Right forelimb (tissue), 1 donor: ENCODE measurements at regions not wholly inside any gene's neighbourhood (a gene's known extent, or its start where the extent isn't known, plus 50 kb on each side); places are given as distances from the start of the nearest gene placed in this dataset.

Source experiments
- DNase-seq: peaks from one replicate; pipeline ENCODE4 v3.0.0-alpha.2; 2018

DNA sequence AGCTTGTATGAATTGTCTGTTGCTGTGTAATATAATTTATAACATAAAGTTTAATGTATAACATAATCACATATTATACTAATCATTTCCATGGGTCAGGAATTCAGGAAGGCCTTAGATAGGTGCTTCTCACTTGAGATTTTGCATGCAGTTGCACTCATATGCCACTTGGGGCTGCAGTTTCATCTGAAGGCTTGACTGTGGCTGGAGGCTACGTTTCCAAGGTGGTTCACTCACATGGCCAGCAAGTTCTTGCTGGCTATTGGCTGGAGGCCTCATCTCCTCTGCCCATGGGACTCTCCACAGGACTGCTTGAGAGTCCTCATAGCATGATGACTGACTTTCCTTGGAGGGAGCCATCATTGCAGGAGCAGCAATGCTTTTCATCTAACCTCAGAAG, 53.4 kb upstream of the STX18 start:
- DNase-seq = no peak

DNA sequence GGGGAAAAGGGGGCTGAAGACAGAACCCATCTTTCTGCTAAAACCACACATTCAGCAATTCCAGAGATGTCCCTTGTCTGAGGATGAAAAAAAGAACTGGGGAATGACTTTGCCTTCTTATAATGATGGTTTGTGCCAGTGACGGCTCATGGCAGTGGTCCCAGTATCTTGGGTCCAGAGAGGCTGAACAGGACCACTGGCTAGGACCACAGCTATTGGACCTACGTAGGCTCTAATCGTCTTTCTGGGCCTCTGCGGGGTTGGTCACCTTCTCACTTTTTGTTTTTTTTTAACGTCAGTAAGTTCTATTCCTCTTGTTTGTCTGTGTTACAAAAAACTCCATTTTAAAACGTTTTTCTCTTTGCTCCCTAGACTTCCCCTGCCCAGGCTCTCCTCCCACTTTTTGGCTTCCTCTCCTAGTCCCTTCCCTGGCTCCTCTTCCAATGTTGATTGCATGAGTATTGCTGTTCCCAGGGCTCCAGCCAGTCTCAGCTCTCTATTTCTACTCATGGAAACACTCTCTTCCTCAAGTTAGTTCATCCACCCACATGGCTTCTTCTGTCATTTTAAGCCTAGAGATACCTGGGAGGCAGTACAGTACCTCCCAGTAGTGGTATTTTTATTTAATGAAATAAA, 52.6 kb upstream of the STX18 start:
- peak; percentile 57 for DNase-seq

DNA sequence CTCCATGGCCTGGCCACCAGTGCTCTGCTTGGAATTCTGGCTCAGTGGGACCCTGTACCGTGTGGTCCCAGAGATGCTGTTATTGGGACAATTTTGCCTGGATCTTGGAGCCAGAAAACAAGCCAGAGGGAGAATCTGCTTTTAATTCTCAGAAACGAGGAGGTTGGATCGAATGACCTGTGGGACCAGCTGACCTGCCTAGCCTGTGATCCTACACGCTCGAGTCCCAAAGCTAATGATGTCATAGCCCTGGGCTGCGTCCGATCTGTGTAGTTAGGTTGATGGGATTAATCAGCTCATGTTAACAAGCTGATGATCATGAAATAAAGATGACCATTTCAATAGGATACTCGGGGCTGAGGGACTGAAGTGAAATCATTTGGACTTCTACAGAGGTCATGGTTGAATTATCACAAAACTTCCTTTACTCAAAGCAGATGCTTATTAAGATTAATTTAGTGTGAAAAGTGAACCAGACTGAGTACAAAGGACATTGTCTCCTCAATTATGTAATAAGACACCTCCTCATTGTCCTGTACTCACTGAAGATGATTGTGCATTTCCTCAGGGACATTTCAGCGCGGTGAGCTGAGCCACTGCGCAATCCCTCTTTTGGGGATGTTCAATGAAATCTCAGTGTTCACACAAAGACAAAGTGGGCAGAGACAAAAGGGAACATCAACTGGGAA, 51.9 kb upstream of the STX18 start:
- no peak for DNase-seq

- DNase-seq = no peak
Observed at GRCh38 chr4:4592414-4592813, 50.6 kb upstream of the STX18 start.
